Mesodermal cell (in vitro differentiated cells): ENCODE measurements at regions not wholly inside any gene's neighbourhood (a gene's known extent, or its start where the extent isn't known, plus 50 kb on each side); places are given as distances from the start of the nearest gene placed in this dataset.
"Not testable (repeated sequence)": the region's sequence is repeated elsewhere in the genome, so short reads cannot be mapped to it uniquely, and the experiment has no call there.

Experiments used
- H3K27ac ChIP-seq: 2 replicates; pipeline ENCODE4 v1.7.0; 2013; ENCODE audit warnings: mild to moderate bottlenecking, low read depth, low read length, moderate library complexity; ENCODE audit not compliant: severe bottlenecking
- H3K36me3 ChIP-seq: 2 replicates; pipeline ENCODE4 v1.7.1; 2013; ENCODE audit warnings: mild to moderate bottlenecking, low read length, moderate library complexity; ENCODE audit not compliant: control insufficient read depth, insufficient read depth
- H3K4me1 ChIP-seq: one replicate; pipeline ENCODE4 v1.7.1; 2013; ENCODE audit warnings: mild to moderate bottlenecking, low read length; ENCODE audit not compliant: insufficient read depth, control insufficient read depth, poor library complexity, severe bottlenecking
- H3K4me3 ChIP-seq: 2 replicates; pipeline ENCODE4 v1.7.0; 2013; ENCODE audit warnings: low read length, control low read depth, mild to moderate bottlenecking; ENCODE audit not compliant: insufficient read depth, poor library complexity, severe bottlenecking; ENCODE audit errors: extremely low read depth
- H3K9me3 ChIP-seq: 2 replicates; pipeline ENCODE4 v1.7.1; 2013; ENCODE audit warnings: mild to moderate bottlenecking, low read length, moderate library complexity; ENCODE audit not compliant: control insufficient read depth
- WGBS, 2 experiments: methylation state at CpG; one replicate each; pipeline ENCODE4 v1.1.5; 2013; ENCODE audit warnings: missing lambda C conversion rate in 2 of 2; ENCODE audit not compliant: insufficient coverage in 2 of 2; 5-methylcytosine and 5-hydroxymethylcytosine counted together

GRCh38 chr2:59830601-59831000 is 722.9 kb downstream of the BCL11A start:
- H3K27ac ChIP-seq = no peak overlapping the region
- H3K4me3 ChIP-seq = no peak overlapping the region
- 92 to 100% methylated on average over 3 to 4 of the region's 6 CpGs for WGBS, 2 experiments
- H3K9me3 ChIP-seq = no peaks in the 10 kb centered on the region
- H3K36me3 ChIP-seq = no peaks in the 10 kb centered on the region
- no peaks in the 10 kb centered on the region for H3K4me1 ChIP-seq

GRCh38 chr2:59827677-59828076 is 725.8 kb downstream of the BCL11A start:
- H3K36me3 ChIP-seq = no peaks in the 10 kb centered on the region
- H3K9me3 ChIP-seq = no peaks in the 10 kb centered on the region
- H3K27ac ChIP-seq = no peak overlapping the region
- no peaks in the 10 kb centered on the region for H3K4me1 ChIP-seq
- H3K4me3 ChIP-seq = no peak overlapping the region
- WGBS, 2 experiments = 90 to 100% methylated on average over 1 to 2 of the region's 5 CpGs

DNA sequence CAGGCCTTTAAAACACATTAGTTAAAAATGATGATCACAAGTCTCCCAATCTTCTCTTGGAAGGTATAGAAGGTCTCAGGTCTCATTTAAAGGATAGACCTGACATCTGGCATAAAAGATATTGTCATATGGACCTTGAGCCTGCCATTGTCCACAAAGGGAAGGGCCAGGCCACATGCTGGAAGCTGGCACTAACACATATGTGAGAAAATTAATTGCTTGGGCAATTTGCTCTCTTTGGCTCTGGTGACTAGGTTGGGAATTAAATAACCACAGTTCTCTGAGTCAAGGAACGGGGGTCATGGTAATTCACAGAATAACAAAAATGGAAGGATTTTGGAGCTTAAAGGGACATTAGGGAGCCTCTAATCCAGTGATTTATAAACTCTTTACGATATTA is 727.3 kb downstream of the BCL11A start:
- Histone ChIP-seq H3K27ac (no peak overlapping the region), H3K9me3 (no peaks in the 10 kb centered on the region), H3K4me3 (no peak overlapping the region), H3K4me1 (no peaks in the 10 kb centered on the region), H3K36me3 (no peaks in the 10 kb centered on the region)
- WGBS, 2 experiments = no CpG with 5 or more reads among the region's 2 CpGs

DNA sequence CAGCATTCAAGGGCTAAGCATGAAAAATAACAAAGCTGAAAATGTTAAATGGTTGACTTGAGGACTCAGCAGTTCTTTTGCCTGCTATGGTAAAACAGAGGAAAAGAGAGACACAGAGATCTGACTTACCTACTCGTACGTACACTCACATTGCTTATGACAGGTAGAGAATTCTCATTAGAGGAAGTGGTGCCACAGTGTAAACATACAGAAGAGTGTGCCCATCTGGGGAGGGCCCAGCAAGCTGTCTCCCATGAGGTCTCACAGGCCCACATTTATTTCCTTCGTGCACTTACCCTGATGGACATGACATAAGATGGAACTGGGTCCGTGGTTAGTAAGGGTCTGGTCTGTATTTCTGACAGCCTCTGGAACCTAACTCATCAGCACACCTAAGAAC is 729.1 kb downstream of the BCL11A start:
- WGBS, 2 experiments = 79 to 100% methylated on average over 2 of the region's 4 CpGs
- H3K36me3 ChIP-seq = no peaks in the 10 kb centered on the region
- H3K9me3 ChIP-seq = no peaks in the 10 kb centered on the region
- no peak overlapping the region for H3K4me3 ChIP-seq
- H3K27ac ChIP-seq = no peak overlapping the region
- no peaks in the 10 kb centered on the region for H3K4me1 ChIP-seq

DNA sequence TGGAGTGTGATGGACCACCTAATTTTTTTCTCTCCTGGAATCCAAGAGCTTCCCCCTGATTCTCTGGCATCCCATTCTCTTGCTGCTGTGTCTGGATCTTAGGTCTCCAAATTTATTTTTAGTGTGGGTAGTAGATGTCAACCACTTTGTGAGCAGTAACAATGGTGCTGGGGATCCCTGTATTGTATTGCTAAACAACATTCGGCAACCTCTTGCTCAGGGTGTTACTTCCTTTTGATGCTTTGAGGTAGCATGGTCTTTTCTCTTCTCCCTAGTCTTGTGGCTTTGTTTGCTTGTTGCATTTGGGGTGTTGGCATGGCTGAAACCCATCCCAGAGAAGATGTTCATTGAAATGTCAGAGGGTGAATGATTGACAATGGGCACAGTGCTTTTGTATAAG is 737.4 kb downstream of the BCL11A start:
- Histone ChIP-seq H3K27ac (no peak overlapping the region), H3K4me1 (no peaks in the 10 kb centered on the region), H3K36me3 (no peaks in the 10 kb centered on the region), H3K4me3 (no peak overlapping the region), H3K9me3 (no peaks in the 10 kb centered on the region)
- WGBS, 2 experiments = 50 to 80% methylated on average over 1 of the region's 1 CpG

DNA sequence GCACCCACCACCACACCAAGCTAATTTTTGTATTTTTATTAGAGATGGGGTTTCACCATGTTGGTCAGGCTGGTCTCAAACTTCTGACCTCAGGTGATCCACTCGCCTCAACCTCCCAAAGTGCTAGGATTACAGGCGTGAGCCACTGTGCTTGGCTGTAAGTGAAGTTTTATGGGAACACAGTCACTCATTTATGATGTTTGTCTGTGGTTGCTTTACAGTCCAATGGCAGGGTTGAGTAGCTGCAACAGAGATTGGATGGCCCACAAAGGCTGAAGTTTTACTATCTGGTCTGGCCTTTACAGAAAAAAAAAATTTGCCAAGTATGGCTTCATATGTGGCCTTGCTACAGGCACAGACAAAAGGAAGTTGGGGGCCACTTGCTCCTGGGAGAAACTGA is 743.2 kb downstream of the BCL11A start:
- H3K36me3 ChIP-seq, H3K27ac ChIP-seq, H3K4me3 ChIP-seq, H3K9me3 ChIP-seq, H3K4me1 ChIP-seq: not testable (repeated sequence)
- 67% methylated on average over 1 of the region's 2 CpGs; no CpG with 5 or more reads in 1 of the 2 experiments for WGBS, 2 experiments

DNA sequence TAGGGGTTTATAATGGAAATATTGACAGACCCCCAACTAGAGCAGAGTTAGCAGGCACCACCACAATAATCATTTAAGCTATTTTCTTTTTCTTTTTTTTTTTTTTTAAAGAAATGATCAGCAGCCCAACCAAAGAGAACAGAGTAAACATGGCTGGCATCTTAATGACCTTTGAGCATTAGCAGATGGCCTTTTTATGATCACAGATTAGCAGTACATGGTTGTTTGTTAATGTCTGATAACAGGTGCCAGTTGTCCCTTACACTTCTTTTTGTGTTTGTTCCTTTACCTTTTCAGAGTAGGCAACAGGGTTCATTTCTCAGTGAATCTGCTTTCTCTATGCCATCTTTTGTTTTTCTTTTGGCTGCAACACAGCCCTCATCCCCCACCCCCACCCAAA is 747.0 kb downstream of the BCL11A start:
- Histone ChIP-seq H3K4me3 (no peak overlapping the region), H3K27ac (no peak overlapping the region), H3K9me3 (no peaks in the 10 kb centered on the region), H3K4me1 (no peaks in the 10 kb centered on the region), H3K36me3 (no peaks in the 10 kb centered on the region)

DNA sequence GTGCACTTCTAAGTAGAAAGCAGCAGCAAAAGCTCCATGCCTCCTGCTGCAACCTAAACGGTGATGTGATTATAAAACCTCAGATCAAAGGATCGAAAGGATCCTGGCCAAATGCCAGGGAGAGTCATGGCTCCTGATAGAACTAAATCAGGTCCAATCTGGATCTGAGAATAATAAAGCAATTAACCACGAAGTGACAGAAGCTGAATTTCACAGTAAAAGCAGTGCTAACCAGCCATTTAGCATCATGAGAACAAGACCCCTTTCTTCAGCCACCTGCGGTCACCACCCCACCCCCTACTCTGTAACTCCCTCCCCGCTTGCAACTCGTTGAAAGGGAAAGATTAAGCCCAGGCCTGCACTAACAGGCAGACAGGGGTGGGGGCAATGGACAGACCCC is 748.7 kb downstream of the BCL11A start:
- H3K36me3 ChIP-seq = no peaks in the 10 kb centered on the region
- H3K27ac ChIP-seq = no peak overlapping the region
- no peaks in the 10 kb centered on the region for H3K4me1 ChIP-seq
- no peak overlapping the region for H3K4me3 ChIP-seq
- WGBS, 2 experiments = 67 to 69% methylated on average over 4 to 5 of the region's 6 CpGs
- no peaks in the 10 kb centered on the region for H3K9me3 ChIP-seq

GRCh38 chr2:59803586-59803985 is 749.9 kb downstream of the BCL11A start:
- Histone ChIP-seq H3K27ac (no peak overlapping the region), H3K36me3 (no peaks in the 10 kb centered on the region), H3K9me3 (no peaks in the 10 kb centered on the region), H3K4me3 (no peak overlapping the region), H3K4me1 (no peaks in the 10 kb centered on the region)
- 93% methylated on average over 8 of the region's 8 CpGs for WGBS, 2 experiments

DNA sequence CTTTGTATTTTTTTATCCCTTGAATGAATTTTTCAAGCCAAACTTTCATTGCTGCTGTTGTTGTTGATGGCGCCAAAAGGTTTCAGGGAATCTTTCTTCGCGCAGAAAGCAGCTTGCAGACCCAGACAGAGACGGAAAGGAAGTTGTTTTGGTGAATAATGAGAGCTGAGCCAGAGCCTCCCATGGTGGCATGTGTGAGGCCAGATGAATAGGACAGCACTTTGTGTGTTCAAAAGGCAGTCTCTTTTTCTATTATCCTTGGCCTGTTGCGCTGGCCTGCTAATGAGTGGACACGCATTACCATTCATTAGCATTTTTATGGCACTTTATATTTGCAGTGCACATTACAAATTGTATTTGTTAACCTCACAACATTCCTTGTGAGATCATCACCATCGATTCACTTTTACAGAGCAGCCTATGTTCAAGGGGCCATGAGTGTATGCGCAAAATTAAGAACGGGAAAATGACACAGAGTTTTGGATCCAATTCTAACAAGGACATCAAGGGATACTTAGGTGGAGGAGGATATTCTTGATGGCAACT is 754.7 kb downstream of the BCL11A start:
- WGBS, 2 experiments = 94 to 100% methylated on average over 1 to 8 of the region's 9 CpGs
- Histone ChIP-seq H3K4me1 (no peaks in the 10 kb centered on the region), H3K9me3 (no peaks in the 10 kb centered on the region), H3K27ac (no peak overlapping the region), H3K36me3 (no peaks in the 10 kb centered on the region), H3K4me3 (no peak overlapping the region)

DNA sequence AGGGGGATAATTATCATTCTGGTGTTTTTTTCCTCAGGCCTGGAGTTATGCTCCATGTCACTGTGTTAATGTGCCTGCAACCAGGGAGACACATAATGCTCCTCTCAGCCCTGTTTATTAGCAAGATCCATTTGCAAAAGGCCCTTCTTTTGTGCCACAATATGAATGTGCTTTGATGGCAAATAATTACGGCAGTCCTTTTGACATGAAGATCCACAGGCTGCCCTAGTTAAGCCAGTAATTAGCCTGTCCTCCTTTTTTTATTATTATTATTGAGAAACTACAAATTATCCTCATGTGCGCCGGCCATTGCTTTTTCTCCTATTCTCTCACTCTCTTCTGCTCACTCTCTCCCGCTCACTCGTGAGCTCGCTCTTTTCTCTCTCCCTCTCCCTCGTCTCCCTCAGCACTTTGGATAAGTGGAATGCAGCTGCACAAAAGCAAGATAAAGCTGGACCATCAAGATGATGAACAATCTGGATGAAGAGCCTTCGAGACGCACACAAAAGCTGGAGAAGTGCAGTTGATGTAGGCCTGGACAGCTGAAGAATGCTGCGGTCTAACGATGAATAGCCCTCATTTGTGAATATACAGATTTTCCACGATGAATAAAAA is 762.3 kb downstream of the BCL11A start:
- Histone ChIP-seq H3K36me3 (no peaks in the 10 kb centered on the region), H3K27ac (no peak overlapping the region), H3K4me1 (no peaks in the 10 kb centered on the region), H3K4me3 (no peak overlapping the region), H3K9me3 (no peaks in the 10 kb centered on the region)
- WGBS, 2 experiments = 87 to 91% methylated on average over 4 to 8 of the region's 12 CpGs
